Upper lobe of left lung (tissue), 6 donors: ENCODE measurements at regions not wholly inside any gene's neighbourhood (a gene's known extent, or its start where the extent isn't known, plus 50 kb on each side); places are given as distances from the start of the nearest gene placed in this dataset.

Source experiments
- ATAC-seq, 2 donors: fragments of 200-7000 bp; cut with Tn5 transposase; one replicate each; pipeline ENCODE4 v1.9.1; 2022; ENCODE audit warnings: mild to moderate bottlenecking in 2 of 2, moderate library complexity in 2 of 2; ENCODE audit not compliant: low FRiP score in 2 of 2
- DNase-seq, 2 donors: peaks; one replicate each; pipeline ENCODE4 v3.0.0-alpha.2; 2019 to 2020
- H3K27ac ChIP-seq, 4 donors: fragments of 200-600 bp; sonication (generic); one replicate each; pipeline ENCODE4 v1.5.1; 2016 to 2019
- H3K27me3 ChIP-seq, 4 donors: fragments of 200-600 bp; sonication (generic); one replicate each; pipeline ENCODE4 v1.5.1; 2017 to 2019
- H3K36me3 ChIP-seq, 4 donors: fragments of 200-600 bp; sonication (generic); one replicate each; pipeline ENCODE4 v1.5.1; 2016 to 2019
- H3K4me1 ChIP-seq, 4 donors: fragments of 200-600 bp; sonication (generic); one replicate each; pipeline ENCODE4 v1.5.1; 2018 to 2019
- H3K4me3 ChIP-seq, 4 donors: fragments of 200-600 bp; sonication (generic); one replicate each; pipeline ENCODE4 v1.5.1; 2017 to 2019; ENCODE audit warnings: mild to moderate bottlenecking in 2 of 4, moderate library complexity in 1 of 4
- H3K9me3 ChIP-seq, 4 donors: fragments of 200-600 bp; sonication (generic); one replicate each; pipeline ENCODE4 v1.5.1; 2018 to 2019
- CTCF ChIP-seq, 6 experiments: fragments of 450-650 bp in 4 of 6; fragments of 200-600 bp in 2 of 6; sonication (generic) in 2 of 6; IDR thresholded peaks; one replicate each; pipeline ENCODE4 v1.5.1; 2016 to 2019; ENCODE audit warnings: antibody characterized with exemption in 6 of 6
- EP300 ChIP-seq, 4 donors: sonication (generic); formaldehyde crosslinking; IDR thresholded peaks; one replicate each; pipeline ENCODE4 v1.5.1; 2017; ENCODE audit warnings: antibody characterized with exemption in 4 of 4, control low read depth in 2 of 4
- POLR2A ChIP-seq, 4 donors: fragments of 450-650 bp; IDR thresholded peaks; one replicate each; pipeline ENCODE4 v1.5.1; 2016 to 2017; ENCODE audit warnings: antibody characterized with exemption in 4 of 4, mild to moderate bottlenecking in 2 of 4
- POLR2AphosphoS5 ChIP-seq, 2 donors: sonication (generic); formaldehyde crosslinking; IDR thresholded peaks; one replicate each; pipeline ENCODE4 v1.5.1; 2017; ENCODE audit warnings: antibody characterized with exemption in 2 of 2
- WGBS, 2 donors: methylation state at CpG; one replicate each; pipeline ENCODE4 v1.1.5; 2017 to 2018; 5-methylcytosine and 5-hydroxymethylcytosine counted together
- donor health status: DM: no; HTN: no; CAD: no; lungs with moderate emphysema.
- donor health status: DM: no; HTN: yes; CAD: no; lungs with severe emphysema.

GRCh38 chr6:53995935-53996334 is 115.3 kb upstream of the MLIP start:
- Histone ChIP-seq H3K4me3 (no peak overlapping the region), H3K9me3 (no peaks in the 10 kb centered on the region), H3K27me3 (no peaks in the 10 kb centered on the region), H3K36me3 (no peaks in the 10 kb centered on the region), H3K4me1 (no peaks in the 10 kb centered on the region), H3K27ac (no peak overlapping the region)
- DNase-seq (no peak), ATAC-seq (no peak)
- no peak for TF ChIP-seq CTCF (IDR thresholded peaks at IDR 0.05)
- no peak for TF ChIP-seq POLR2AphosphoS5 (IDR thresholded peaks at IDR 0.05)
- no peak for TF ChIP-seq POLR2A (IDR thresholded peaks at IDR 0.05)
- TF ChIP-seq EP300 (IDR thresholded peaks at IDR 0.05), result no peak
- 87 to 93% methylated on average over 4 of the region's 4 CpGs for WGBS, 2 donors

- TF ChIP-seq POLR2A (IDR thresholded peaks at IDR 0.05) (no peak), CTCF (IDR thresholded peaks at IDR 0.05) (no peak), EP300 (IDR thresholded peaks at IDR 0.05) (no peak), POLR2AphosphoS5 (IDR thresholded peaks at IDR 0.05) (no peak)
- ATAC-seq (no peak), DNase-seq (no peak)
- H3K27me3 ChIP-seq, result no peaks in the 10 kb centered on the region
- no peaks in the 10 kb centered on the region for H3K4me1 ChIP-seq
- 60 to 66% methylated on average over 2 of the region's 2 CpGs for WGBS, 2 donors
- H3K27ac ChIP-seq, result no peak overlapping the region
- no peaks in the 10 kb centered on the region for H3K9me3 ChIP-seq
- H3K4me3 ChIP-seq, result no peak overlapping the region
- H3K36me3 ChIP-seq, result no peaks in the 10 kb centered on the region
These were observed 112.9 kb upstream of the MLIP start for GRCh38 chr6:53998303-53998702.

- TF ChIP-seq POLR2AphosphoS5 (IDR thresholded peaks at IDR 0.05) (no peak), CTCF (IDR thresholded peaks at IDR 0.05) (no peak), POLR2A (IDR thresholded peaks at IDR 0.05) (no peak), EP300 (IDR thresholded peaks at IDR 0.05) (no peak)
- peak in 1 of 2 donors; percentile 5 for DNase-seq
- H3K4me1 ChIP-seq, result no peaks in the 10 kb centered on the region
- H3K27ac ChIP-seq, result no peak overlapping the region
- ATAC-seq, result no peak
- no peaks in the 10 kb centered on the region for H3K9me3 ChIP-seq
- no peaks in the 10 kb centered on the region for H3K36me3 ChIP-seq
- no peaks in the 10 kb centered on the region for H3K27me3 ChIP-seq
- H3K4me3 ChIP-seq, result no peak overlapping the region
- 88 to 93% methylated on average over 8 of the region's 8 CpGs for WGBS, 2 donors
These were observed 112.0 kb upstream of the MLIP start for GRCh38 chr6:53999088-53999755.

GRCh38 chr6:54002116-54002515 is 109.1 kb upstream of the MLIP start:
- H3K9me3 ChIP-seq, result no peaks in the 10 kb centered on the region

More at GRCh38 chr6:54002116-54002515, 109.1 kb upstream of the MLIP start:
- 80 to 88% methylated on average over 1 of the region's 1 CpG for WGBS, 2 donors
- H3K4me1 ChIP-seq, result no peaks in the 10 kb centered on the region
- H3K36me3 ChIP-seq, result no peaks in the 10 kb centered on the region
- H3K27ac ChIP-seq, result no peak overlapping the region
- TF ChIP-seq EP300 (IDR thresholded peaks at IDR 0.05), result no peak
- no peak for TF ChIP-seq POLR2AphosphoS5 (IDR thresholded peaks at IDR 0.05)
- TF ChIP-seq POLR2A (IDR thresholded peaks at IDR 0.05), result no peak
- no peak for TF ChIP-seq CTCF (IDR thresholded peaks at IDR 0.05)
- ATAC-seq (no peak), DNase-seq (no peak)
- no peaks in the 10 kb centered on the region for H3K27me3 ChIP-seq
- no peak overlapping the region for H3K4me3 ChIP-seq
